ENCODE measurements at regions not wholly inside any gene's neighbourhood (a gene's known extent, or its start where the extent isn't known, plus 50 kb on each side); places are given as distances from the start of the nearest gene placed in this dataset.

- H3K4me3 ChIP-seq (ENCODE audit: control insufficient read depth in 1 of 7, extremely low read depth in 1 of 7, insufficient read depth in 4 of 7, low read depth in 2 of 7, low read length in 6 of 7): no peak overlapping the region
- H3K9me3 ChIP-seq (ENCODE audit: control extremely low read depth in 1 of 5, control insufficient read depth in 4 of 5, insufficient read depth in 2 of 5, low read depth in 1 of 5, low read length in 4 of 5): peaks cover 0 to 2% (median 0%) of the 10 kb centered on the region in 5 experiments
- 70% methylated on average over 2 of the region's 4 CpGs for WGBS (ENCODE audit: insufficient coverage)
- CTCF ChIA-PET: no interaction called here
- H3K4me1 ChIP-seq (ENCODE audit: control extremely low read depth in 1 of 4, control insufficient read depth in 4 of 4, insufficient read depth in 4 of 4, low read length in 3 of 4): no peaks in the 10 kb centered on the region
- H3K27me3 ChIP-seq (replicated peaks in 2 of 5; ENCODE audit: control insufficient read depth in 4 of 5, insufficient read depth in 5 of 5, low read length in 4 of 5): no peaks in the 10 kb centered on the region
- no peaks in the 10 kb centered on the region for H3K36me3 ChIP-seq (ENCODE audit: control insufficient read depth in 4 of 4, insufficient read depth in 4 of 4, low read length in 3 of 4)
- POLR2A ChIA-PET: no interaction called here
- H3K27ac ChIP-seq (ENCODE audit: insufficient read depth in 1 of 2, low read depth in 1 of 2, low read length in 2 of 2, poor library complexity in 1 of 2, severe bottlenecking in 2 of 2): no peak overlapping the region
- no peak for DNase-seq
Observed at GRCh38 chr12:127339065-127339464, 927.9 kb upstream of the TMEM132C start.

GRCh38 chr12:127340381-127340780 is 926.6 kb upstream of the TMEM132C start:
- CTCF ChIA-PET: no interaction called here
- H3K4me1 ChIP-seq (ENCODE audit: control extremely low read depth in 1 of 4, control insufficient read depth in 4 of 4, insufficient read depth in 4 of 4, low read length in 3 of 4): no peaks in the 10 kb centered on the region
- no peak for DNase-seq
- POLR2A ChIA-PET: no interaction called here
- H3K27ac ChIP-seq (ENCODE audit: insufficient read depth in 1 of 2, low read depth in 1 of 2, low read length in 2 of 2, poor library complexity in 1 of 2, severe bottlenecking in 2 of 2): no peak overlapping the region
- 100% methylated on average over 2 of the region's 6 CpGs for WGBS (ENCODE audit: insufficient coverage)
- H3K9me3 ChIP-seq (ENCODE audit: control extremely low read depth in 1 of 5, control insufficient read depth in 4 of 5, insufficient read depth in 2 of 5, low read depth in 1 of 5, low read length in 4 of 5): peaks cover 0 to 2% (median 0%) of the 10 kb centered on the region in 5 experiments
- H3K4me3 ChIP-seq (ENCODE audit: control insufficient read depth in 1 of 7, extremely low read depth in 1 of 7, insufficient read depth in 4 of 7, low read depth in 2 of 7, low read length in 6 of 7): no peak overlapping the region
- H3K27me3 ChIP-seq (replicated peaks in 2 of 5; ENCODE audit: control insufficient read depth in 4 of 5, insufficient read depth in 5 of 5, low read length in 4 of 5): no peaks in the 10 kb centered on the region
- no peaks in the 10 kb centered on the region for H3K36me3 ChIP-seq (ENCODE audit: control insufficient read depth in 4 of 4, insufficient read depth in 4 of 4, low read length in 3 of 4)

- POLR2A ChIA-PET: no interaction called here
- H3K4me1 ChIP-seq (ENCODE audit: control extremely low read depth in 1 of 4, control insufficient read depth in 4 of 4, insufficient read depth in 4 of 4, low read length in 3 of 4): no peaks in the 10 kb centered on the region
Observed at GRCh38 chr12:127342861-127343260, 924.1 kb upstream of the TMEM132C start.

GRCh38 chr12:127343940-127344339 is 923.0 kb upstream of the TMEM132C start:
- Histone ChIP-seq H3K9me3 (ENCODE audit: control extremely low read depth in 1 of 5, control insufficient read depth in 4 of 5, insufficient read depth in 2 of 5, low read depth in 1 of 5, low read length in 4 of 5) (peaks cover 0 to 6% (median 0%) of the 10 kb centered on the region in 5 experiments), H3K27me3 (replicated peaks in 2 of 5; ENCODE audit: control insufficient read depth in 4 of 5, insufficient read depth in 5 of 5, low read length in 4 of 5) (no peaks in the 10 kb centered on the region), H3K27ac (ENCODE audit: insufficient read depth in 1 of 2, low read depth in 1 of 2, low read length in 2 of 2, poor library complexity in 1 of 2, severe bottlenecking in 2 of 2) (no peak overlapping the region), H3K36me3 (ENCODE audit: control insufficient read depth in 4 of 4, insufficient read depth in 4 of 4, low read length in 3 of 4) (no peaks in the 10 kb centered on the region), H3K4me3 (ENCODE audit: control insufficient read depth in 1 of 7, extremely low read depth in 1 of 7, insufficient read depth in 4 of 7, low read depth in 2 of 7, low read length in 6 of 7) (no peak overlapping the region), H3K4me1 (ENCODE audit: control extremely low read depth in 1 of 4, control insufficient read depth in 4 of 4, insufficient read depth in 4 of 4, low read length in 3 of 4) (no peaks in the 10 kb centered on the region)
- no peak for DNase-seq
- ChIA-PET POLR2A (no interaction called here), CTCF (no interaction called here)
- 81% methylated on average over 5 of the region's 5 CpGs for WGBS (ENCODE audit: insufficient coverage)

More at GRCh38 chr12:127342861-127343260, 924.1 kb upstream of the TMEM132C start:
- Histone ChIP-seq H3K27me3 (replicated peaks in 2 of 5; ENCODE audit: control insufficient read depth in 4 of 5, insufficient read depth in 5 of 5, low read length in 4 of 5) (no peaks in the 10 kb centered on the region), H3K9me3 (ENCODE audit: control extremely low read depth in 1 of 5, control insufficient read depth in 4 of 5, insufficient read depth in 2 of 5, low read depth in 1 of 5, low read length in 4 of 5) (peaks cover 0 to 6% (median 0%) of the 10 kb centered on the region in 5 experiments), H3K4me3 (ENCODE audit: control insufficient read depth in 1 of 7, extremely low read depth in 1 of 7, insufficient read depth in 4 of 7, low read depth in 2 of 7, low read length in 6 of 7) (no peak overlapping the region), H3K27ac (ENCODE audit: insufficient read depth in 1 of 2, low read depth in 1 of 2, low read length in 2 of 2, poor library complexity in 1 of 2, severe bottlenecking in 2 of 2) (no peak overlapping the region), H3K36me3 (ENCODE audit: control insufficient read depth in 4 of 4, insufficient read depth in 4 of 4, low read length in 3 of 4) (no peaks in the 10 kb centered on the region)
- no peak for DNase-seq
- 94% methylated on average over 5 of the region's 6 CpGs for WGBS (ENCODE audit: insufficient coverage)
- CTCF ChIA-PET: no interaction called here

- CTCF ChIA-PET: no interaction called here
- H3K27me3 ChIP-seq (replicated peaks in 2 of 5; ENCODE audit: control insufficient read depth in 4 of 5, insufficient read depth in 5 of 5, low read length in 4 of 5): no peaks in the 10 kb centered on the region
Observed at GRCh38 chr12:127351481-127352010, 915.4 kb upstream of the TMEM132C start.

GRCh38 chr12:127355061-127355841 is 911.7 kb upstream of the TMEM132C start:
- WGBS (ENCODE audit: insufficient coverage): 86% methylated on average over 8 of the region's 10 CpGs

More at GRCh38 chr12:127351481-127352010, 915.4 kb upstream of the TMEM132C start:
- DNase-seq: no peak
- H3K27ac ChIP-seq (ENCODE audit: insufficient read depth in 1 of 2, low read depth in 1 of 2, low read length in 2 of 2, poor library complexity in 1 of 2, severe bottlenecking in 2 of 2): no peak overlapping the region
- H3K4me3 ChIP-seq (ENCODE audit: control insufficient read depth in 1 of 7, extremely low read depth in 1 of 7, insufficient read depth in 4 of 7, low read depth in 2 of 7, low read length in 6 of 7): no peak overlapping the region
- H3K36me3 ChIP-seq (ENCODE audit: control insufficient read depth in 4 of 4, insufficient read depth in 4 of 4, low read length in 3 of 4): no peaks in the 10 kb centered on the region
- 96% methylated on average over 11 of the region's 11 CpGs for WGBS (ENCODE audit: insufficient coverage)
- POLR2A ChIA-PET: no interaction called here
- peaks cover 0 to 6% (median 2%) of the 10 kb centered on the region in 5 experiments for H3K9me3 ChIP-seq (ENCODE audit: control extremely low read depth in 1 of 5, control insufficient read depth in 4 of 5, insufficient read depth in 2 of 5, low read depth in 1 of 5, low read length in 4 of 5)
- H3K4me1 ChIP-seq (ENCODE audit: control extremely low read depth in 1 of 4, control insufficient read depth in 4 of 4, insufficient read depth in 4 of 4, low read length in 3 of 4): no peaks in the 10 kb centered on the region

GRCh38 chr12:127358888-127359287 is 908.1 kb upstream of the TMEM132C start:
- CTCF ChIA-PET: no interaction called here
- no CpG with 5 or more reads among the region's 2 CpGs for WGBS (ENCODE audit: insufficient coverage)

More at GRCh38 chr12:127355061-127355841, 911.7 kb upstream of the TMEM132C start:
- Histone ChIP-seq H3K4me1 (ENCODE audit: control extremely low read depth in 1 of 4, control insufficient read depth in 4 of 4, insufficient read depth in 4 of 4, low read length in 3 of 4) (no peaks in the 10 kb centered on the region), H3K36me3 (ENCODE audit: control insufficient read depth in 4 of 4, insufficient read depth in 4 of 4, low read length in 3 of 4) (no peaks in the 10 kb centered on the region), H3K27me3 (replicated peaks in 2 of 5; ENCODE audit: control insufficient read depth in 4 of 5, insufficient read depth in 5 of 5, low read length in 4 of 5) (no peaks in the 10 kb centered on the region), H3K9me3 (ENCODE audit: control extremely low read depth in 1 of 5, control insufficient read depth in 4 of 5, insufficient read depth in 2 of 5, low read depth in 1 of 5, low read length in 4 of 5) (peaks cover 0 to 2% (median 0%) of the 10 kb centered on the region in 5 experiments), H3K27ac (ENCODE audit: insufficient read depth in 1 of 2, low read depth in 1 of 2, low read length in 2 of 2, poor library complexity in 1 of 2, severe bottlenecking in 2 of 2) (no peak overlapping the region), H3K4me3 (ENCODE audit: control insufficient read depth in 1 of 7, extremely low read depth in 1 of 7, insufficient read depth in 4 of 7, low read depth in 2 of 7, low read length in 6 of 7) (no peak overlapping the region)
- no peak for DNase-seq
- ChIA-PET CTCF (no interaction called here), POLR2A (no interaction called here)

More at GRCh38 chr12:127358888-127359287, 908.1 kb upstream of the TMEM132C start:
- Histone ChIP-seq H3K36me3 (ENCODE audit: control insufficient read depth in 4 of 4, insufficient read depth in 4 of 4, low read length in 3 of 4) (no peaks in the 10 kb centered on the region), H3K4me1 (ENCODE audit: control extremely low read depth in 1 of 4, control insufficient read depth in 4 of 4, insufficient read depth in 4 of 4, low read length in 3 of 4) (no peaks in the 10 kb centered on the region), H3K4me3 (ENCODE audit: control insufficient read depth in 1 of 7, extremely low read depth in 1 of 7, insufficient read depth in 4 of 7, low read depth in 2 of 7, low read length in 6 of 7) (no peak overlapping the region), H3K27ac (ENCODE audit: insufficient read depth in 1 of 2, low read depth in 1 of 2, low read length in 2 of 2, poor library complexity in 1 of 2, severe bottlenecking in 2 of 2) (no peak overlapping the region), H3K27me3 (replicated peaks in 2 of 5; ENCODE audit: control insufficient read depth in 4 of 5, insufficient read depth in 5 of 5, low read length in 4 of 5) (no peaks in the 10 kb centered on the region), H3K9me3 (ENCODE audit: control extremely low read depth in 1 of 5, control insufficient read depth in 4 of 5, insufficient read depth in 2 of 5, low read depth in 1 of 5, low read length in 4 of 5) (no peaks in the 10 kb centered on the region)
- no peak for DNase-seq
- POLR2A ChIA-PET: no interaction called here

Data from common myeloid progenitor, CD34-positive (primary cell).